MM.1S (cell line): ENCODE measurements at regions not wholly inside any gene's neighbourhood (a gene's known extent, or its start where the extent isn't known, plus 50 kb on each side); places are given as distances from the start of the nearest gene placed in this dataset.

Experiments
- DNase-seq: peaks from one replicate; pipeline ENCODE4 v3.0.0-alpha.2; 2015
- H2AFZ ChIP-seq: fragments of 300-600 bp; sonication (generic); 2 replicates; pipeline ENCODE4 v1.6.0; 2016; ENCODE audit warnings: antibody characterized with exemption, low read length
- H3F3A ChIP-seq: fragments of 300-600 bp; sonication (generic); 2 replicates; pipeline ENCODE4 v1.6.1; 2016; ENCODE audit warnings: mild to moderate bottlenecking, antibody characterized with exemption, low read length, moderate library complexity, mixed read lengths; ENCODE audit not compliant: insufficient read depth
- H3K27ac ChIP-seq: fragments of 300-600 bp; sonication (generic); 2 replicates; pipeline ENCODE4 v1.5.1; 2016; ENCODE audit warnings: mild to moderate bottlenecking, low read length
- H3K27me3 ChIP-seq: fragments of 300-600 bp; sonication (generic); replicated peaks from 2 replicates; pipeline ENCODE4 v1.6.0; 2016; ENCODE audit warnings: low read length; ENCODE audit not compliant: insufficient read depth
- H3K36me3 ChIP-seq: fragments of 300-600 bp; sonication (generic); replicated peaks from 2 replicates; pipeline ENCODE4 v1.6.1; 2016; ENCODE audit warnings: mild to moderate bottlenecking, low read length, mixed read lengths; ENCODE audit not compliant: insufficient read depth
- H3K4me1 ChIP-seq: fragments of 300-600 bp; sonication (generic); 2 replicates; pipeline ENCODE4 v1.6.1; 2016; ENCODE audit warnings: low read length, mixed read lengths
- H3K4me2 ChIP-seq: fragments of 300-600 bp; sonication (generic); 2 replicates; pipeline ENCODE4 v1.6.0; 2016; ENCODE audit warnings: low read depth, low read length
- H3K4me3 ChIP-seq: fragments of 300-600 bp; sonication (generic); 2 replicates; pipeline ENCODE4 v1.5.1; 2016; ENCODE audit warnings: low read length, mixed read lengths
- H3K79me2 ChIP-seq: fragments of 300-600 bp; sonication (generic); 2 replicates; pipeline ENCODE4 v1.6.1; 2016; ENCODE audit warnings: mixed run types, low read length, mixed read lengths
- H3K9ac ChIP-seq: fragments of 300-600 bp; sonication (generic); 2 replicates; pipeline ENCODE4 v1.6.1; 2016; ENCODE audit warnings: low read length, mixed read lengths
- H3K9me2 ChIP-seq: fragments of 300-600 bp; sonication (generic); replicated peaks from 2 replicates; pipeline ENCODE4 v1.6.1; 2016; ENCODE audit warnings: mild to moderate bottlenecking, low read length, mixed read lengths; ENCODE audit not compliant: insufficient read depth
- H3K9me3 ChIP-seq: fragments of 300-600 bp; sonication (generic); replicated peaks from 2 replicates; pipeline ENCODE4 v1.6.1; 2016; ENCODE audit warnings: mild to moderate bottlenecking, low read length, mixed read lengths; ENCODE audit not compliant: insufficient read depth
- H4K20me1 ChIP-seq: fragments of 300-600 bp; sonication (generic); 2 replicates; pipeline ENCODE4 v1.6.1; 2016; ENCODE audit warnings: mild to moderate bottlenecking, low read length, moderate library complexity, mixed read lengths; ENCODE audit not compliant: insufficient read depth
- CTCF ChIP-seq: fragments of 300-600 bp; sonication (generic); IDR thresholded peaks from 2 replicates; pipeline ENCODE4 v1.5.1; 2016; ENCODE audit warnings: antibody characterized with exemption, low read length, mixed read lengths
- EZH2 ChIP-seq: fragments of 300-600 bp; sonication (generic); optimal IDR thresholded peaks from 2 replicates; pipeline ENCODE3; 2017; ENCODE audit warnings: low read depth, mild to moderate bottlenecking, antibody characterized with exemption, low read length, mixed read lengths
- EZH2phosphoT487 ChIP-seq: fragments of 300-600 bp; sonication (generic); IDR thresholded peaks from 2 replicates; pipeline ENCODE4 v1.6.1; 2018; ENCODE audit warnings: antibody characterized with exemption, low read length

GRCh38 chr9:93827545-93828330 is 127.4 kb downstream of the BARX1 start:
- H3K79me2 ChIP-seq: no peaks in the 10 kb centered on the region
- H3K9me3 ChIP-seq: no peaks in the 10 kb centered on the region
- no peaks in the 10 kb centered on the region for H3F3A ChIP-seq
- no peak overlapping the region for H2AFZ ChIP-seq
- no peak for DNase-seq
- no peak overlapping the region for H3K9ac ChIP-seq
- TF ChIP-seq CTCF: peak; percentile 47
- no peak for TF ChIP-seq EZH2
- no peaks in the 10 kb centered on the region for H3K4me1 ChIP-seq
- no peaks in the 10 kb centered on the region for H3K9me2 ChIP-seq
- H3K4me3 ChIP-seq: no peak overlapping the region
- no peaks in the 10 kb centered on the region for H3K36me3 ChIP-seq
- no peaks in the 10 kb centered on the region for H3K27me3 ChIP-seq
- H3K27ac ChIP-seq: no peak overlapping the region
- no peak overlapping the region for H3K4me2 ChIP-seq
- H4K20me1 ChIP-seq: no peaks in the 10 kb centered on the region

GRCh38 chr9:93826905-93827544 is 128.1 kb downstream of the BARX1 start:
- no peak overlapping the region for H3K4me3 ChIP-seq
- TF ChIP-seq EZH2phosphoT487: no peak
- TF ChIP-seq CTCF: no peak
- TF ChIP-seq EZH2: no peak
- DNase-seq: no peak
- no peak overlapping the region for H2AFZ ChIP-seq
- H3K27me3 ChIP-seq: no peaks in the 10 kb centered on the region
- H3K79me2 ChIP-seq: no peaks in the 10 kb centered on the region
- no peaks in the 10 kb centered on the region for H3K4me1 ChIP-seq
- H3K9me3 ChIP-seq: no peaks in the 10 kb centered on the region
- no peaks in the 10 kb centered on the region for H3K9me2 ChIP-seq
- H3K27ac ChIP-seq: no peak overlapping the region
- H3K36me3 ChIP-seq: no peaks in the 10 kb centered on the region
- no peak overlapping the region for H3K9ac ChIP-seq
- H4K20me1 ChIP-seq: no peaks in the 10 kb centered on the region
- no peak overlapping the region for H3K4me2 ChIP-seq
- H3F3A ChIP-seq: no peaks in the 10 kb centered on the region

GRCh38 chr9:93826209-93826608 is 128.9 kb downstream of the BARX1 start:
- TF ChIP-seq EZH2 (no peak), EZH2phosphoT487 (no peak), CTCF (no peak)
- no peaks in the 10 kb centered on the region for H3K9me2 ChIP-seq
- no peaks in the 10 kb centered on the region for H3K79me2 ChIP-seq
- H3F3A ChIP-seq: no peaks in the 10 kb centered on the region
- no peak overlapping the region for H2AFZ ChIP-seq
- H3K27ac ChIP-seq: no peak overlapping the region
- H3K9ac ChIP-seq: no peak overlapping the region
- no peaks in the 10 kb centered on the region for H3K9me3 ChIP-seq
- no peaks in the 10 kb centered on the region for H3K36me3 ChIP-seq
- H3K4me3 ChIP-seq: no peak overlapping the region
- DNase-seq: no peak
- H3K4me2 ChIP-seq: no peak overlapping the region
- H3K4me1 ChIP-seq: no peaks in the 10 kb centered on the region
- H4K20me1 ChIP-seq: no peaks in the 10 kb centered on the region
- no peaks in the 10 kb centered on the region for H3K27me3 ChIP-seq
